SJCRH30 (cell line): ENCODE measurements at regions not wholly inside any gene's neighbourhood (a gene's known extent, or its start where the extent isn't known, plus 50 kb on each side); places are given as distances from the start of the nearest gene placed in this dataset.

Source experiments
- DNase-seq, 2 experiments: peaks; one replicate each; pipeline ENCODE4 v3.0.0-alpha.2; 2015 to 2020
- H3K27ac ChIP-seq: fragments of 250-450 bp; sonication (Bioruptor Pico); 2 replicates; pipeline ENCODE4 v1.5.1; 2020; ENCODE audit warnings: mild to moderate bottlenecking, moderate library complexity
- H3K27me3 ChIP-seq: fragments of 250-450 bp; sonication (Bioruptor Pico); 2 replicates; pipeline ENCODE4 v1.5.1; 2020; ENCODE audit warnings: mild to moderate bottlenecking, moderate library complexity
- H3K36me3 ChIP-seq: fragments of 250-450 bp; sonication (Bioruptor Pico); 2 replicates; pipeline ENCODE4 v1.5.1; 2020; ENCODE audit warnings: mild to moderate bottlenecking, moderate library complexity
- H3K4me1 ChIP-seq: fragments of 250-450 bp; sonication (Bioruptor Pico); 2 replicates; pipeline ENCODE4 v1.5.1; 2020; ENCODE audit warnings: mild to moderate bottlenecking, moderate library complexity
- H3K4me3 ChIP-seq: fragments of 250-450 bp; sonication (Bioruptor Pico); 2 replicates; pipeline ENCODE4 v1.5.1; 2020; ENCODE audit warnings: mild to moderate bottlenecking, moderate library complexity
- H3K9me3 ChIP-seq: fragments of 250-450 bp; sonication (Bioruptor Pico); replicated peaks from 2 replicates; pipeline ENCODE4 v1.5.1; 2020; ENCODE audit warnings: mild to moderate bottlenecking, moderate library complexity

GRCh38 chr3:20336572-20336971, 150.6 kb upstream of the SGO1 start:
- Histone ChIP-seq H3K27ac (no peak overlapping the region), H3K4me3 (no peak overlapping the region), H3K36me3 (no peaks in the 10 kb centered on the region), H3K9me3 (no peaks in the 10 kb centered on the region), H3K4me1 (no peaks in the 10 kb centered on the region), H3K27me3 (no peaks in the 10 kb centered on the region)
- no peak for DNase-seq

- Histone ChIP-seq H3K36me3 (no peaks in the 10 kb centered on the region), H3K4me1 (no peaks in the 10 kb centered on the region), H3K27ac (no peak overlapping the region), H3K4me3 (no peak overlapping the region), H3K9me3 (no peaks in the 10 kb centered on the region), H3K27me3 (no peaks in the 10 kb centered on the region)
- DNase-seq = no peak
Observed at GRCh38 chr3:20334842-20335241, 148.8 kb upstream of the SGO1 start.

- no peaks in the 10 kb centered on the region for H3K36me3 ChIP-seq
- H3K27ac ChIP-seq = no peak overlapping the region
- no peaks in the 10 kb centered on the region for H3K9me3 ChIP-seq
- H3K4me3 ChIP-seq = no peak overlapping the region
- no peaks in the 10 kb centered on the region for H3K27me3 ChIP-seq
- H3K4me1 ChIP-seq = no peaks in the 10 kb centered on the region
- no peak for DNase-seq
Observed at GRCh38 chr3:20327889-20328288, 141.9 kb upstream of the SGO1 start.

GRCh38 chr3:20326541-20326940, 140.5 kb upstream of the SGO1 start:
- no peak for DNase-seq
- no peaks in the 10 kb centered on the region for H3K9me3 ChIP-seq
- H3K36me3 ChIP-seq = no peaks in the 10 kb centered on the region
- no peak overlapping the region for H3K4me3 ChIP-seq
- H3K27ac ChIP-seq = no peak overlapping the region
- no peaks in the 10 kb centered on the region for H3K27me3 ChIP-seq
- no peaks in the 10 kb centered on the region for H3K4me1 ChIP-seq

- Histone ChIP-seq H3K4me3 (no peak overlapping the region), H3K27ac (no peak overlapping the region), H3K4me1 (no peaks in the 10 kb centered on the region), H3K27me3 (no peaks in the 10 kb centered on the region), H3K9me3 (no peaks in the 10 kb centered on the region), H3K36me3 (no peaks in the 10 kb centered on the region)
- no peak for DNase-seq
Observed at GRCh38 chr3:20325563-20325962, 139.6 kb upstream of the SGO1 start.

- DNase-seq = no peak
- H3K27me3 ChIP-seq = no peaks in the 10 kb centered on the region
- H3K4me3 ChIP-seq = no peak overlapping the region
- no peak overlapping the region for H3K27ac ChIP-seq
- H3K36me3 ChIP-seq = no peaks in the 10 kb centered on the region
- no peaks in the 10 kb centered on the region for H3K9me3 ChIP-seq
- no peaks in the 10 kb centered on the region for H3K4me1 ChIP-seq
Observed at GRCh38 chr3:20324664-20325478, 138.9 kb upstream of the SGO1 start.

GRCh38 chr3:20323307-20323927, 137.4 kb upstream of the SGO1 start:
- no peaks in the 10 kb centered on the region for H3K27me3 ChIP-seq
- no peaks in the 10 kb centered on the region for H3K4me1 ChIP-seq
- DNase-seq = no peak
- no peaks in the 10 kb centered on the region for H3K9me3 ChIP-seq
- no peaks in the 10 kb centered on the region for H3K36me3 ChIP-seq
- H3K27ac ChIP-seq = no peak overlapping the region
- H3K4me3 ChIP-seq = no peak overlapping the region

- no peaks in the 10 kb centered on the region for H3K4me1 ChIP-seq
- no peaks in the 10 kb centered on the region for H3K36me3 ChIP-seq
- no peak for DNase-seq
- H3K27me3 ChIP-seq = no peaks in the 10 kb centered on the region
- no peak overlapping the region for H3K27ac ChIP-seq
- no peak overlapping the region for H3K4me3 ChIP-seq
- H3K9me3 ChIP-seq = no peaks in the 10 kb centered on the region
Observed at GRCh38 chr3:20322085-20322484, 136.1 kb upstream of the SGO1 start.

- Histone ChIP-seq H3K36me3 (no peaks in the 10 kb centered on the region), H3K4me3 (no peak overlapping the region), H3K4me1 (no peaks in the 10 kb centered on the region), H3K9me3 (no peaks in the 10 kb centered on the region), H3K27me3 (no peaks in the 10 kb centered on the region), H3K27ac (no peak overlapping the region)
- DNase-seq = no peak
Observed at GRCh38 chr3:20321391-20322047, 135.5 kb upstream of the SGO1 start.

- H3K36me3 ChIP-seq = no peaks in the 10 kb centered on the region
- H3K9me3 ChIP-seq = no peaks in the 10 kb centered on the region
- H3K27me3 ChIP-seq = no peaks in the 10 kb centered on the region
- no peak for DNase-seq
- no peak overlapping the region for H3K27ac ChIP-seq
- no peak overlapping the region for H3K4me3 ChIP-seq
- no peaks in the 10 kb centered on the region for H3K4me1 ChIP-seq
Observed at GRCh38 chr3:20320489-20320888, 134.5 kb upstream of the SGO1 start.

- Histone ChIP-seq H3K9me3 (no peaks in the 10 kb centered on the region), H3K27ac (no peak overlapping the region), H3K4me3 (no peak overlapping the region), H3K27me3 (no peaks in the 10 kb centered on the region), H3K36me3 (no peaks in the 10 kb centered on the region), H3K4me1 (no peaks in the 10 kb centered on the region)
- DNase-seq = no peak
Observed at GRCh38 chr3:20319551-20319950, 133.5 kb upstream of the SGO1 start.

GRCh38 chr3:20317616-20318015, 131.6 kb upstream of the SGO1 start:
- Histone ChIP-seq H3K27me3 (no peaks in the 10 kb centered on the region), H3K27ac (no peak overlapping the region), H3K4me1 (no peaks in the 10 kb centered on the region), H3K9me3 (no peaks in the 10 kb centered on the region), H3K4me3 (no peak overlapping the region), H3K36me3 (no peaks in the 10 kb centered on the region)
- no peak for DNase-seq

- H3K4me1 ChIP-seq = no peaks in the 10 kb centered on the region
- no peak overlapping the region for H3K27ac ChIP-seq
- no peaks in the 10 kb centered on the region for H3K36me3 ChIP-seq
- no peaks in the 10 kb centered on the region for H3K27me3 ChIP-seq
- no peaks in the 10 kb centered on the region for H3K9me3 ChIP-seq
- no peak for DNase-seq
- no peak overlapping the region for H3K4me3 ChIP-seq
Observed at GRCh38 chr3:20316238-20316637, 130.2 kb upstream of the SGO1 start.

GRCh38 chr3:20310629-20311028, 124.6 kb upstream of the SGO1 start:
- DNase-seq = peak; percentile 62 to 67
- no peak overlapping the region for H3K27ac ChIP-seq
- H3K9me3 ChIP-seq = no peaks in the 10 kb centered on the region
- no peak overlapping the region for H3K4me3 ChIP-seq
- peaks cover 7% of the 10 kb centered on the region; the same call in 1 of the 2 replicates for H3K4me1 ChIP-seq
- H3K27me3 ChIP-seq = no peaks in the 10 kb centered on the region
- H3K36me3 ChIP-seq = no peaks in the 10 kb centered on the region

- Histone ChIP-seq H3K4me1 (peaks cover 7% of the 10 kb centered on the region; the same call in 1 of the 2 replicates), H3K9me3 (no peaks in the 10 kb centered on the region), H3K27ac (no peak overlapping the region), H3K4me3 (no peak overlapping the region), H3K36me3 (no peaks in the 10 kb centered on the region), H3K27me3 (no peaks in the 10 kb centered on the region)
- no peak for DNase-seq
Observed at GRCh38 chr3:20307383-20307782, 121.4 kb upstream of the SGO1 start.
